ENCODE measurements at regions not wholly inside any gene's neighbourhood (a gene's known extent, or its start where the extent isn't known, plus 50 kb on each side); places are given as distances from the start of the nearest gene placed in this dataset.

DNA sequence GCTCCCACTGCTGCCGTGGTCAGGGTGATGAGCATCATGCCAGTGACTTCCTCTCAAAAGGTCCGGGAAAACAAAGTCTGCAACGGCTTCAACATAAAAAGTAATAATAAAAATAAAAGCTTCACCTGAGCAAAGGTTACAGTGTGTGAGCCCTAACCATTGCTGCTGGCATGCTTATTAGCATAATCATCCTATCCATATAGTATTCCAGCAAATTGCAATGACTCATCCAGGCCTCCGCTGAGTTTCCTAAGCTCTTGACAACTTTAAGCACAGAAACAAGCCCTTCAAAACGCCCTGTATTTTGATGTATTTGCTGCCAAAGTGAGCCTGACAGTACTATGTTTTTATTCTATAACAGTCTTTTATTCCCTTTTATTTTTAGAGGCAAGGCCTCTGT lies 100.5 kb downstream of the AASDH start:
- H3K36me3 ChIP-seq (ENCODE audit: control insufficient read depth in 4 of 4, insufficient read depth in 4 of 4, low read length in 3 of 4) = peaks cover 5 to 18% (median 14%) of the 10 kb centered on the region in 4 experiments
- ChIA-PET POLR2A (no interaction called here), CTCF (no interaction called here)
- H3K9me3 ChIP-seq (ENCODE audit: control extremely low read depth in 1 of 5, control insufficient read depth in 4 of 5, insufficient read depth in 2 of 5, low read depth in 1 of 5, low read length in 4 of 5) = peaks cover 0 to 2% (median 0%) of the 10 kb centered on the region in 5 experiments
- no peak for DNase-seq
- 100% methylated on average over 3 of the region's 5 CpGs for WGBS (ENCODE audit: insufficient coverage)
- H3K4me3 ChIP-seq (ENCODE audit: control insufficient read depth in 1 of 7, extremely low read depth in 1 of 7, insufficient read depth in 4 of 7, low read depth in 2 of 7, low read length in 6 of 7) = no peak overlapping the region
- H3K27ac ChIP-seq (ENCODE audit: insufficient read depth in 1 of 2, low read depth in 1 of 2, low read length in 2 of 2, poor library complexity in 1 of 2, severe bottlenecking in 2 of 2) = no peak overlapping the region
- no peaks in the 10 kb centered on the region for H3K27me3 ChIP-seq (replicated peaks in 2 of 5; ENCODE audit: control insufficient read depth in 4 of 5, insufficient read depth in 5 of 5, low read length in 4 of 5)
- peaks cover 0 to 8% (median 6%) of the 10 kb centered on the region in 4 experiments for H3K4me1 ChIP-seq (ENCODE audit: control extremely low read depth in 1 of 4, control insufficient read depth in 4 of 4, insufficient read depth in 4 of 4, low read length in 3 of 4)

DNA sequence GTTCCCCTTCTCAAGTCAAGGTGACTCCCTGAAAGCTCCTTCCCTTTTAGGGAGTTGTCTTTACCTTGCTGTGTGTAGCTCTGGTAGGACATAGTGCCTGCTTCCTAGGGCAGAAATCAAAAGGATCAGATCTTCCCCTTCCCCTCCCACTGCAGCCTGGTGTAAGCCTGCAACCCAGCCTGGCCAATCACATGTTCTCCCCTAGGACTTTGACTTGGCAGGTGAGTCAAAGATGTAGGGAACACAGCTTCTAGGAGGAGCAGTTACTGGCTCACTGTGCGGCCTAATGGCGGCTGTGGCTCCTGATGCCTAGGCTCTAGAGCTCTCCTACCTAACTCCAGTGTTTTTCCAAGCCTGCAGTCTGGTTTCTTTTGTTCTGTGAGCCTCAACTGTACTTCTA lies 103.9 kb downstream of the AASDH start:
- ChIA-PET POLR2A (no interaction called here), CTCF (no interaction called here)
- no peak for DNase-seq
- H3K36me3 ChIP-seq (ENCODE audit: control insufficient read depth in 4 of 4, insufficient read depth in 4 of 4, low read length in 3 of 4) = peaks cover 5 to 18% (median 12%) of the 10 kb centered on the region in 4 experiments
- peaks cover 0 to 6% (median 2%) of the 10 kb centered on the region in 5 experiments for H3K9me3 ChIP-seq (ENCODE audit: control extremely low read depth in 1 of 5, control insufficient read depth in 4 of 5, insufficient read depth in 2 of 5, low read depth in 1 of 5, low read length in 4 of 5)
- no peaks in the 10 kb centered on the region for H3K27me3 ChIP-seq (replicated peaks in 2 of 5; ENCODE audit: control insufficient read depth in 4 of 5, insufficient read depth in 5 of 5, low read length in 4 of 5)
- no peak overlapping the region for H3K4me3 ChIP-seq (ENCODE audit: control insufficient read depth in 1 of 7, extremely low read depth in 1 of 7, insufficient read depth in 4 of 7, low read depth in 2 of 7, low read length in 6 of 7)
- H3K4me1 ChIP-seq (ENCODE audit: control extremely low read depth in 1 of 4, control insufficient read depth in 4 of 4, insufficient read depth in 4 of 4, low read length in 3 of 4) = no peaks in the 10 kb centered on the region
- no CpG with 5 or more reads among the region's 2 CpGs for WGBS (ENCODE audit: insufficient coverage)
- no peak overlapping the region for H3K27ac ChIP-seq (ENCODE audit: insufficient read depth in 1 of 2, low read depth in 1 of 2, low read length in 2 of 2, poor library complexity in 1 of 2, severe bottlenecking in 2 of 2)

DNA sequence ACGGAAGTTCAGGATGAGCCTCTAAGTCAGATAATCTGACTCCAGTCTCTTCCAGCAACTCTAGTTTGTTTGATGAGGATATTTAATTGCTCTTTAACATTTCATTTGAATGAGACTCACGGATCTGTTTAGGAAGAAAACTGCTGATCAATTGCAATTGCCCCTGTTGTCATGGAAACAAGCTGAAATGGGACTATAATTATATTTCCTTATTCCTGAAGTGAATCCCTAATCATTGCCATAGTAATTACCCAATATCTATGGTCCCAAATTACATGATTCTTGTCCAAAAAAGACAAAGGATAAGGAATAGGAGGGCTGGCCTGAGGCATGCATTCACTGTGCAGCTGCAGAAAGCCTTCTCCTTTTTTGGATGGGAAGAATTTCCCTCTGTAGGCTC lies 105.3 kb downstream of the AASDH start:
- Histone ChIP-seq H3K27me3 (replicated peaks in 2 of 5; ENCODE audit: control insufficient read depth in 4 of 5, insufficient read depth in 5 of 5, low read length in 4 of 5) (no peaks in the 10 kb centered on the region), H3K36me3 (ENCODE audit: control insufficient read depth in 4 of 4, insufficient read depth in 4 of 4, low read length in 3 of 4) (peaks cover 5 to 22% (median 13%) of the 10 kb centered on the region in 4 experiments), H3K9me3 (ENCODE audit: control extremely low read depth in 1 of 5, control insufficient read depth in 4 of 5, insufficient read depth in 2 of 5, low read depth in 1 of 5, low read length in 4 of 5) (peaks cover 0 to 12% (median 2%) of the 10 kb centered on the region in 5 experiments), H3K4me1 (ENCODE audit: control extremely low read depth in 1 of 4, control insufficient read depth in 4 of 4, insufficient read depth in 4 of 4, low read length in 3 of 4) (no peaks in the 10 kb centered on the region), H3K27ac (ENCODE audit: insufficient read depth in 1 of 2, low read depth in 1 of 2, low read length in 2 of 2, poor library complexity in 1 of 2, severe bottlenecking in 2 of 2) (no peak overlapping the region), H3K4me3 (ENCODE audit: control insufficient read depth in 1 of 7, extremely low read depth in 1 of 7, insufficient read depth in 4 of 7, low read depth in 2 of 7, low read length in 6 of 7) (no peak overlapping the region)
- CTCF ChIA-PET = no interaction called here
- POLR2A ChIA-PET = no interaction called here
- DNase-seq = no peak
- WGBS (ENCODE audit: insufficient coverage) = 100% methylated on average over 2 of the region's 2 CpGs

DNA sequence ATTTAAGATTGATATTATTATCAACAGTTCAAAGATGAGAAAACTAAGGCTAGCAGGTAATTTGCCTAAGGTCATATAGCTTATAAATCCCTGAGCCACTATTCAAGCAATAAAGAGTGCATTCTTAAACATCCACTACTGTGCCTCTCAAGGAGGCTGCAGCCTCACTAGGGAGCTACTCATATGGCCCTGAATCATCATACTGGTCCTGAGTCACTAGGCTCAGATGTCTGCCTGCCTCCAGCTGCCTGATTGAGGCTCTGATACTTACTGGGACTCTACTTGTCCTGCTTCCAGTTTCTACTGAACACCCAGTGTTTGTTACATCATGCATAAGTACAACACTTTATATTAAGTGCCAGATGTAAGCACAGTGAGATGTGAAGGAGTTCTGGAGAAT lies 110.7 kb downstream of the AASDH start:
- POLR2A ChIA-PET = no interaction called here
- no peaks in the 10 kb centered on the region for H3K27me3 ChIP-seq (replicated peaks in 2 of 5; ENCODE audit: control insufficient read depth in 4 of 5, insufficient read depth in 5 of 5, low read length in 4 of 5)
- peaks cover 0 to 25% (median 3%) of the 10 kb centered on the region in 5 experiments for H3K9me3 ChIP-seq (ENCODE audit: control extremely low read depth in 1 of 5, control insufficient read depth in 4 of 5, insufficient read depth in 2 of 5, low read depth in 1 of 5, low read length in 4 of 5)
- no peaks in the 10 kb centered on the region for H3K4me1 ChIP-seq (ENCODE audit: control extremely low read depth in 1 of 4, control insufficient read depth in 4 of 4, insufficient read depth in 4 of 4, low read length in 3 of 4)
- CTCF ChIA-PET = no interaction called here
- no peak for DNase-seq
- no peak overlapping the region for H3K27ac ChIP-seq (ENCODE audit: insufficient read depth in 1 of 2, low read depth in 1 of 2, low read length in 2 of 2, poor library complexity in 1 of 2, severe bottlenecking in 2 of 2)
- peaks cover 0 to 37% (median 17%) of the 10 kb centered on the region in 4 experiments for H3K36me3 ChIP-seq (ENCODE audit: control insufficient read depth in 4 of 4, insufficient read depth in 4 of 4, low read length in 3 of 4)
- H3K4me3 ChIP-seq (ENCODE audit: control insufficient read depth in 1 of 7, extremely low read depth in 1 of 7, insufficient read depth in 4 of 7, low read depth in 2 of 7, low read length in 6 of 7) = no peak overlapping the region

DNA sequence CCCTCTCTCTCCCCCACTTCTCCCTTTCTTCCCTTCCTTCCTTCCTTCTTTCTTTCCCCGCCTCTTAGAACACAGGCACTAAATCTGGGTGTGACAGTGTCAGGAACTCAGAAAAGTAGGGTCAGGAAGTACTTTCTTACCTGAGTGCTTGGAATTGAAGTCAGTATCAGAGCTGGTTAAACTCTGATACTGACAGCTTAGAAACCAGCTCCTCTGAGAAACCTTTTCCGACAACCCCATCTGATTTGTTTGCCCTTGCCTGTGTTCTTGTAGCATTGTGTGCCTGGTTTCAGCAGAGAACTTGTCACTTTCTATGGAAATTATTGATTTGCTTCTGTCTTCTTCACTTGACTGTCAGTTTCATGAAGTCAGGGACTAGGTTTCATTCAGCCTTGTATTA lies 113.9 kb downstream of the AASDH start:
- 100% methylated on average over 1 of the region's 2 CpGs for WGBS (ENCODE audit: insufficient coverage)
- Histone ChIP-seq H3K9me3 (ENCODE audit: control extremely low read depth in 1 of 5, control insufficient read depth in 4 of 5, insufficient read depth in 2 of 5, low read depth in 1 of 5, low read length in 4 of 5) (peaks cover 0 to 19% (median 3%) of the 10 kb centered on the region in 5 experiments), H3K4me1 (ENCODE audit: control extremely low read depth in 1 of 4, control insufficient read depth in 4 of 4, insufficient read depth in 4 of 4, low read length in 3 of 4) (no peaks in the 10 kb centered on the region), H3K27ac (ENCODE audit: insufficient read depth in 1 of 2, low read depth in 1 of 2, low read length in 2 of 2, poor library complexity in 1 of 2, severe bottlenecking in 2 of 2) (no peak overlapping the region), H3K36me3 (ENCODE audit: control insufficient read depth in 4 of 4, insufficient read depth in 4 of 4, low read length in 3 of 4) (peaks cover 0 to 34% (median 15%) of the 10 kb centered on the region in 4 experiments), H3K27me3 (replicated peaks in 2 of 5; ENCODE audit: control insufficient read depth in 4 of 5, insufficient read depth in 5 of 5, low read length in 4 of 5) (no peaks in the 10 kb centered on the region), H3K4me3 (ENCODE audit: control insufficient read depth in 1 of 7, extremely low read depth in 1 of 7, insufficient read depth in 4 of 7, low read depth in 2 of 7, low read length in 6 of 7) (no peak overlapping the region)
- ChIA-PET CTCF (no interaction called here), POLR2A (no interaction called here)
- no peak for DNase-seq

DNA sequence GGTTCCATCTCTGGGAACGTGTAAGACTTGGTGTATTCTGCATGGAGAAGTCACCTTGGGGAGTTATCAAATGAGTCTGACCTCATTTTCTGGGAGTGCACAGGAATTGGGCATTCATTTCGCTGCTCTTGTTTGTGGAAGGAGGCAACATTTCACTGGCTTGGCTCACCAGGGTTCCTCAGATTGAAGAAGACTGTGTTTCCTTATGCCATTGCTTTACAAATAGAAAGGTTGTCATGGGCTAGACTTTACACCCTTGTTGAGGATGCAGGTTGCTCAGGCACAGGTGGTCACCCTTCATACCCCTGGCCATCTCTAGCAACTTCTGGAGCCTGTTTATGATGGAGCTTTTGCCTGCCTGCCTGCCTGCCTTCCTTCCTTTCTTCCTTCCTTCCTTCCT lies 114.4 kb downstream of the AASDH start:
- Histone ChIP-seq H3K36me3 (ENCODE audit: control insufficient read depth in 4 of 4, insufficient read depth in 4 of 4, low read length in 3 of 4) (peaks cover 0 to 31% (median 15%) of the 10 kb centered on the region in 4 experiments), H3K27me3 (replicated peaks in 2 of 5; ENCODE audit: control insufficient read depth in 4 of 5, insufficient read depth in 5 of 5, low read length in 4 of 5) (no peaks in the 10 kb centered on the region), H3K4me3 (ENCODE audit: control insufficient read depth in 1 of 7, extremely low read depth in 1 of 7, insufficient read depth in 4 of 7, low read depth in 2 of 7, low read length in 6 of 7) (no peak overlapping the region), H3K4me1 (ENCODE audit: control extremely low read depth in 1 of 4, control insufficient read depth in 4 of 4, insufficient read depth in 4 of 4, low read length in 3 of 4) (no peaks in the 10 kb centered on the region), H3K9me3 (ENCODE audit: control extremely low read depth in 1 of 5, control insufficient read depth in 4 of 5, insufficient read depth in 2 of 5, low read depth in 1 of 5, low read length in 4 of 5) (peaks cover 0 to 18% (median 3%) of the 10 kb centered on the region in 5 experiments), H3K27ac (ENCODE audit: insufficient read depth in 1 of 2, low read depth in 1 of 2, low read length in 2 of 2, poor library complexity in 1 of 2, severe bottlenecking in 2 of 2) (no peak overlapping the region)
- 100% methylated on average over 2 of the region's 2 CpGs for WGBS (ENCODE audit: insufficient coverage)
- DNase-seq = no peak
- ChIA-PET POLR2A (no interaction called here), CTCF (no interaction called here)

DNA sequence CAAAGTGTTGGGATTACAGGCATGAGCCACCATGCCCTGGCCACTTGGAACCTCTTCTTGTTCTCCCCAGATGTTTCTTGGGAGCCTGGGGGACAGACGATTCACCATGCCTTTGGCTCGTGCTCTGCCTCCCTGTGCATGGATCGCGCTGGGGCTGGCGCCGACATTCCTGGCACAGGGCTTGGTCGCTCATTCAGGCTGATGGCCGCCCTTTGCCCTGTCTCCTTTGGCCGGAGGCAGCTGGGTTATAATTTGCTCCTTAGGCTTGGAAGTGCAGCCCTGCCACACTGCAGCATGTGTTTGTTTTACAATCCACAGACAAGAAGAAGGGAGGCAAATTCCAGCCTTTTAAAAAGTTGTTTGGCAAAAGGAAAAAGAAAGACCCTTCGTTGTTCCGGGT lies 115.3 kb downstream of the AASDH start:
- no peak overlapping the region for H3K27ac ChIP-seq (ENCODE audit: insufficient read depth in 1 of 2, low read depth in 1 of 2, low read length in 2 of 2, poor library complexity in 1 of 2, severe bottlenecking in 2 of 2)

More for the DNA sequence above, 115.3 kb downstream of the AASDH start:
- no peaks in the 10 kb centered on the region for H3K4me1 ChIP-seq (ENCODE audit: control extremely low read depth in 1 of 4, control insufficient read depth in 4 of 4, insufficient read depth in 4 of 4, low read length in 3 of 4)
- H3K9me3 ChIP-seq (ENCODE audit: control extremely low read depth in 1 of 5, control insufficient read depth in 4 of 5, insufficient read depth in 2 of 5, low read depth in 1 of 5, low read length in 4 of 5) = peaks cover 0 to 12% (median 3%) of the 10 kb centered on the region in 5 experiments
- POLR2A ChIA-PET = no interaction called here
- peaks cover 0 to 31% (median 13%) of the 10 kb centered on the region in 4 experiments for H3K36me3 ChIP-seq (ENCODE audit: control insufficient read depth in 4 of 4, insufficient read depth in 4 of 4, low read length in 3 of 4)
- 98% methylated on average over 11 of the region's 11 CpGs for WGBS (ENCODE audit: insufficient coverage)
- CTCF ChIA-PET = no interaction called here
- DNase-seq = no peak
- H3K27me3 ChIP-seq (replicated peaks in 2 of 5; ENCODE audit: control insufficient read depth in 4 of 5, insufficient read depth in 5 of 5, low read length in 4 of 5) = no peaks in the 10 kb centered on the region
- no peak overlapping the region for H3K4me3 ChIP-seq (ENCODE audit: control insufficient read depth in 1 of 7, extremely low read depth in 1 of 7, insufficient read depth in 4 of 7, low read depth in 2 of 7, low read length in 6 of 7)
